GDM1 (cell line): ENCODE measurements at regions not wholly inside any gene's neighbourhood (a gene's known extent, or its start where the extent isn't known, plus 50 kb on each side); places are given as distances from the start of the nearest gene placed in this dataset.
A peak's percentile ranks its signal among the peaks of the same experiment; 100 is the strongest.
"Not testable (repeated sequence)": the region's sequence is repeated elsewhere in the genome, so short reads cannot be mapped to it uniquely, and the experiment has no call there.

ENCODE experiments used
- DNase-seq: peaks from one replicate; lab custom pipeline; 2025; lab: John Stamatoyannopoulos, UW

- no peak for DNase-seq
Measured at GRCh38 chr3:150300852-150301517, 107.1 kb upstream of the TSC22D2 start.

DNA sequence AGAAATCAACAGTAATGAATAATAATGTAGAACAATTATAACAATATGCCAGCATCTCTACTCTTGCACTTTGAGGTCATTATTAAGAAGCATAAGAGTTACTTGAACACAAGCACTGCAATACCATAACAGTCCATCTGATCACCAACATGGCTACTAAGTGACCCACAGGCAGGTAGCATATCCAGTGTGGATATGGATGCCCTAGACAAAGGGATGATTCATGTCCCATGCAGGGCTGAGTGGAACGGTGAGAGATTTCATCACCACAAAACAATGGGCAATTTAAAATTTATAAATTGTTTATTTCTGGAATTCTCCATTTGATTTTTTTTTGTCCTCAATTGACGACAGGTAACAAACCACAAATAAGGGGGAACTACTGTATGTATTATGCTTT is 107.7 kb upstream of the TSC22D2 start:
- no peak for DNase-seq

- DNase-seq, result no peak
Measured at GRCh38 chr3:150299201-150299600, 108.9 kb upstream of the TSC22D2 start.

- no peak for DNase-seq
Measured at GRCh38 chr3:150296966-150297365, 111.1 kb upstream of the TSC22D2 start.

DNA sequence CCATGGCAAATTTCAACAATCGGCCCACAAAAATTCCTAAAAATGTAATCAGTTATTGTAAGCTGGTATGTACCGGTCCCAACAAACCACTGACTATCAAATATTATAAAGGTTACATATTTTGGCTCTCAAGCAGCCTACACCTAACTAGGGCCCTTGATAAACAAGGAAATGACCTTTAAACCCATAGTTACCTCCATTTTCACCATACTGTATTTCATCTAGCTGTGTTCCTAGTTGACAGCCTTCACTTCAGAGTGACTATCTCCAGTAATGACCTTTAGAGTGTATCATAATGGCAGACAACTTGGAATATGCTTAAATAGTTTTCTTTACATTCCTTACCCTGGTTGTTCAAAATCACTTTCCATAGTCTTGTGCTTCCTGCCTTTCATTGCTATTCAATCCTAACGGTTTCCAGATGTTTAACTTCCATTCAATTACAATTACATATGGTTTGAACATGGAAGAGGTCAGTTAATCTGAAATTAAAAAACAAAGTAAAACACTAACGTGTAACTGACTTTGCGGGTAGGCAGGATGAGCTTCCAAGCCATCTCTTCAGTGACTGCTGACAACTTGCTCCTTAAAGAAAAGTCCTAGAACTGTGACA is 111.9 kb upstream of the TSC22D2 start:
- no peak for DNase-seq

DNA sequence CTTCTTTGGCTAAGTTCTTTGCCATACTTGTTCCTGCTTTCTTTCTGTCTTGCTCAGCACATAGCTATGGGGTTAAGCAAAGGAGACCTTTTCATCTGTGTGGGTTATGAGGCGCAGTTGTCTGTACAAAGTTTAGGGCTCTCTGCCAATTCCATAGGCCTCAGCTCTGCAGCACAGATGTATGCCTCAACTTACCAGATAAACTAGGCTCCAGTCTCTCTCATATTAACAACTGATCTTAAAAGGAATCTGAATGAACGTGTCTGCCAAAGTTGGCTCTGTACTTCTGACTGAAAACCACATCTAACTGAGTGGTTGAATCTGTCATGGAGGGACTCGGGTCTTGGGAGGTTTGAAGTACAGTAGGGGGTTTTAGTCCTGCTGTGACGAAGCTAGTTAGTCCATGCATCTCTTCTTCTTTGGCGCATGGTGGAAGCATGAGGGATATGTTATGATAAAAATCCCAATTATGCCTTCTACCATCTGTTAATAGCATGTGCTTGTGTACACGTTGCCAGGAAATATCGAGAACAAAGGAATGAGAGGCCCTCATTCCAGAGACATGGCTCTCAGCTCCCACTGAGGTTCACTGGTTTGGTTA is 114.6 kb upstream of the TSC22D2 start:
- no peak for DNase-seq

GRCh38 chr3:150292891-150293290 is 115.2 kb upstream of the TSC22D2 start:
- no peak for DNase-seq

DNA sequence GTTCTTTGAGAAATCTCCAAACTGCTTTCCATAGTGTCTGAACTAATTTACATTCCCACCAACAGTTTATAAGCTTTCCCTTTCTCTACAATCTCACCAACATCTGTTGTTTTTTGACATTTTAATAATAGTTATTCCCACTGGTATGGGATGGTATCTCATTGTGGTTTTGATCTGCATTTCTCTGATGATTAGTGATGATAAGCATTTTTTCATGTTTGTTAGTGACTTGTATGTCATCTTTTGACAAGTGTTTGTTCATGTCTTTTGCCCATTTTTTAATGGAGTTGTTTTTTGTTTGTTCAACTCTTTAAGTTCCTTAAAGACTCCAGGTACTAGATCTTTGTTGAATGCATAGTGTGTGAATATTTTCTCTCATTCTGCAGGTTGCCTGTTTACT is 116.6 kb upstream of the TSC22D2 start:
- DNase-seq, result no peak

- DNase-seq, result peak; percentile 21
Measured at GRCh38 chr3:150286390-150287147, 121.5 kb upstream of the TSC22D2 start.

DNA sequence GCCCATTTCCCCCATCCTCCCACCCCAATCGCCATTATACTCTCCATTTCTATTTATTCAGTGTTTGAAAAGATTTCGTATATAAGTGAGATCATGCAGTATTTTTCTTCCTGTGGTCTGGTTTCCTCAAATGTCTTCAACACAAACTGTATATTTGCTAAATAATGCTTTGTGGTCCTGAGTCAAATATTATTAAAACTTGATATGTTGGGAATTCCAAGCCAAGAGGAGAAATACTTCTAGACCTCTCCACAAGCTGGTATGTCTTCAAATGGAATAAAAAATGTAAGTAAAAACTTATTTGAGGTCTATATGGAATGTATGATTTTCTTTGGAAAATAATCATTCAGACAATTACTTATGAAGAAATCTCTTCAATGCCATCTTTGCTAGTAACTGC is 122.5 kb upstream of the TSC22D2 start:
- DNase-seq, result no peak

DNA sequence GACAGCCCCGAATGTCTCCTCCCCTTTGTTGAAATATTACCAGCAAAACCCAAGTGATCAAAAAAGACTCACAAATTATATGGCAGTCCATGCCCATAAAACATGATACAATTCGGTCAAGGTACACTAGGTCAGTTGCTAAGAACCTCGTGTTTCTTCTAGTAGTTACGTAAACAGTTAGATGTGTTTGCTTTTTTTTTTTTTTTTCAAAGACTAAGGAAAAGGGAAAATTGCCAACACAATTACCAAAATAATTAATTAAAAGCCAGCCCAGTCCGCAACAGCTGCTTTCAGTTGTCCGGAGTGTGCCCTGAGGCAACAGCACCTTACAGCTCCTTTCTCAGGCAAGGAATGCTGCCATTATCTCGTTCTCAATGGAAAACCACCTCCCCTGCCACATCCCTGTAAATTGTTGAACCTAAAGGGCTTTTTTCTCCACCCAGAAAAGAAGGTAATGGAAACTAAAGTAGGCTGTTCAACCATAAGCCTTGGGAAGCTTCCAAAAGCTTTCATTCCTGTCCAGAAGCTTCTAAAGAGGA is 129.2 kb upstream of the TSC22D2 start:
- no peak for DNase-seq

GRCh38 chr3:150278195-150278594 is 129.9 kb upstream of the TSC22D2 start:
- DNase-seq, result no peak

- no peak for DNase-seq
Measured at GRCh38 chr3:150277444-150277843, 130.7 kb upstream of the TSC22D2 start.

GRCh38 chr3:150275941-150276340 is 132.2 kb upstream of the TSC22D2 start:
- no peak for DNase-seq

GRCh38 chr3:150274372-150274771 is 133.7 kb upstream of the TSC22D2 start:
- no peak for DNase-seq

DNA sequence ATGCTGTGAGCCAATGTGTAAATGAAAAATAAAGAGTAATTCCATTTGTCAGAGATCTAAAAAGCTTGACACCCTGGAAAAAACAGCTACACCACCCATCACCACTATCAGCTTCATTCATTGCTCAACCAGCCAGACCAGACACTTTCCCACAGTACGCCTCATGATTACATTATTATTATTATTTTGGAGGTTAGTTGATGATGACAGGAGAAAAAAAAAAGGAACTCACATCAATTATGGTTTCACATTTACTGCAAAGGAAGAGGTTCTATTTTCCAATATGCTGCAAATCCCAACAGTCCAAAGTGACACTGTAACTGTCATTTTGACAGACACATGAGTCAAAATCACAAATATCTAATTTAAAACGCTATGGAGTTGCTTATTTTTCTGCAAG is 134.7 kb upstream of the TSC22D2 start:
- DNase-seq, result no peak

GRCh38 chr3:150271591-150271960 is 136.5 kb upstream of the TSC22D2 start:
- no peak for DNase-seq

- DNase-seq, result no peak
Measured at GRCh38 chr3:150270883-150271590, 137.1 kb upstream of the TSC22D2 start.

- DNase-seq, result not testable (repeated sequence)
Measured at GRCh38 chr3:150270444-150270843, 137.7 kb upstream of the TSC22D2 start.

DNA sequence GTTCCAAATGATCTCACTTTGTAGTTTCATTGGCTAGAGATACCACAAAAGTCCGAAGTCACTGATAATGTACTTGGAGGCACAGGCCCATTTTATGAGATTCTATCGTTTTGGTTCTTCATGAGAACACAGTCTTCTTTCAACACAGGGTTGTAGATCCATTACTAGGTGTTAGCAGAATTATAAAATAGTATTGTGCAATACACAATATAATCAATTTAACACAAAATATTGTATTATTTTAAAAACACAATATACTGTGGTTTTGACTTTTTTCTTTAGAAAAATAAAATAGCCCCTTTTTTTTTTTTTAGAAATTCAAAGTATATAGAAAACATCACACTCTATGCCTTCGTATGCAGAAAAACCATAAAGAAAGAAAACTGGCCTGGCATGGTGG is 138.6 kb upstream of the TSC22D2 start:
- DNase-seq, result no peak

DNA sequence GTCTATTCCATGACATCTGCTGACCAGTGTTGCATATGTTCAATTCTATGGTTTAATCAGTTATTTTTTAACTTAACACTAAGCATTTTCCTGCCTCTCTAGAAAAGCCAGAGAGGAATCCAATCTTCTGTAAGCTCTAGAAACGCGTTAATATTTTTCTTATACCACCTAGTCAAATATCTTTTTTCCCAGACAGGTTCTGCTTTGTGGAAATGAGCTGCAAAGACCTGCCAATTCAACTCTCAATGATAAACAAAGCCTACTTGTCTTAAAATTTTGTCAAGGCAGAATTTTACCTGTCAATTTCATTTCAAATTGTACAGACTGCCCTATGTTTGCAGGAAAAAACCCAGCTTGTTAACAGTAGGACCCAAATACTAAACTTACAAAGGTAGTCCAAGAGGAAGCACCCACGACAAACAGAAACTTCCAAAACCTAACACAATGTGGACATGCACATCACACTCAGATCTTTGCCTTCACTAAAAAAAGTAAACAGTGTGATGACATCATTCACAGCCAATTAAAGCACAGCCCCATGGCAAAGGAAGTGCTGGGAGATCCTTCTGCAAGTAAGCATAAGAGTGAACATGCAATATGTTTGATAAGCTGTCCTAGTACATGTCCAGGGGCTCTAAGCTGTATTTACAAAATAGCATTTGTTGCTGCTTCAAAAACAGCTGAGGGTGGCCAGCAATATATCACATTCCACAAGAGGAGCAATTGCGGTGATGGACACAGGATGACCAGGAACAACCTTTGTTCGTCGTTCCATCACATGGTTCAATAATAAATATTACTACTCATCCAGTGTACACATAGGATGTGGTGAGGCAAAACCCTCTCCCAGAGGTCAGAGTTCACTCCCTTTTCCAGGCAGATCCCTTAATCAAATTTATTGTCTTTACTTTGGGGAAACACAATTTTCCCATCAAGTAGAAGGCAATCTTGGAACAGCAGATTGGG is 139.4 kb upstream of the TSC22D2 start:
- DNase-seq, result no peak
